GM23248 (cell line): ENCODE measurements at regions not wholly inside any gene's neighbourhood (a gene's known extent, or its start where the extent isn't known, plus 50 kb on each side); places are given as distances from the start of the nearest gene placed in this dataset.

Source experiments
- EZH2 ChIP-seq: fragments of 200-600 bp; sonication (generic); IDR thresholded peaks from 2 replicates; pipeline ENCODE4 v1.6.1; 2018; ENCODE audit warnings: antibody characterized with exemption, mild to moderate bottlenecking; ENCODE audit not compliant: insufficient read depth, poor library complexity, severe bottlenecking
- EZH2phosphoT487 ChIP-seq: fragments of 200-600 bp; sonication (generic); IDR thresholded peaks from 2 replicates; pipeline ENCODE4 v1.6.1; 2018; ENCODE audit warnings: antibody characterized with exemption, moderate library complexity, mild to moderate bottlenecking, low read depth; ENCODE audit not compliant: insufficient read depth

DNA sequence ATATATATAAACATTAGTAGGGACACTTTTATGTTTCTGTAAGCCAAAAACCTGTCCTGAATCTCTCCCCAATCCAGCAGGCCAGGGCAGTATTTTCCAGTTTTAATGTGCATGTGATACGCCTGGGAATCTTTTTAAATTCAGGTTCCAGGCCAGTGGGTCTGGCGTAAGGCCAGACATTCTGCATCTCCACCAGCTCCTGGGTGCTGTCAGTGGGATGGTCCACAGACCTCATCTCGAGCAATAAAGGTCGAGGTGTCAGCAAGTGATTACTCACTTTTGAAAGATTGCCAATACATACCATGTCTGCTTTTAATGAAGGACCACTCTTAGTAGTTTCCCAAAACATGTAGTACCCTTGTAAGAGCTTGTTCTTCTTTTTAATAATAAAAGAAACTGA lies 189.9 kb upstream of the SH3BP4 start:
- TF ChIP-seq EZH2 (no peak), EZH2phosphoT487 (no peak)
